IMR-90 (cell line): ENCODE measurements at regions not wholly inside any gene's neighbourhood (a gene's known extent, or its start where the extent isn't known, plus 50 kb on each side); places are given as distances from the start of the nearest gene placed in this dataset.

ENCODE experiments used
- CEBPB ChIP-seq: IDR thresholded peaks from 2 replicates; pipeline ENCODE4 v1.6.1; 2012; ENCODE audit warnings: low read depth, low read length, improper control_type of control experiment
- MAFK ChIP-seq: IDR thresholded peaks from 2 replicates; pipeline ENCODE4 v1.6.1; 2012; ENCODE audit warnings: low read depth, low read length, improper control_type of control experiment
- MAZ ChIP-seq: IDR thresholded peaks from 2 replicates; pipeline ENCODE4 v1.6.1; 2012; ENCODE audit warnings: low read depth, mild to moderate bottlenecking, low read length, improper control_type of control experiment, moderate library complexity, borderline replicate concordance
- TF ChIP-seq, protein P1 (sequence below): conservative IDR thresholded peaks from 2 replicates; pipeline ENCODE4 v1.5.1; 2012; ENCODE audit warnings: mild to moderate bottlenecking, low read depth, low read length, improper control_type of control experiment

DNA sequence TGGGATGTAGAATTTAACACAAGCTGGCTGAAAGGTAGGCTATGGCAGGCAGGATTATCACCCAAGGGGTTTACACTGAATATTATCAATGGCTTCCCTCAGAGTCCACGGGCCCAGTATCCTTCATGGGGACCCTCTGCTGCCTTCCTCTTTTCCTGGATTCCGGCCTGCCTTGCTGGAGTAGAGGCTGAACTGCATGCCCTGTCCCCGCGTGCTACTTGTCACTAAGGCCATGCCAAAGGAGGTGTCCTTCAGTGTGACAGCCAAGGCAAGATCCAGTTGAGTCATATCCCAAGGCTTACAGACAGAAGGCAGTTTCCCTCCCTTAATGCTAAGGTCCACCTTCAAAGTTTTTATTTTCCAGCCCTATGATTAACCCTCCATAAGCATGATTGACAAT, 156.3 kb downstream of the CYP26B1 start:
- TF ChIP-seq MAZ: no peak
- TF ChIP-seq MAFK: no peak
- TF ChIP-seq, protein P1, sequence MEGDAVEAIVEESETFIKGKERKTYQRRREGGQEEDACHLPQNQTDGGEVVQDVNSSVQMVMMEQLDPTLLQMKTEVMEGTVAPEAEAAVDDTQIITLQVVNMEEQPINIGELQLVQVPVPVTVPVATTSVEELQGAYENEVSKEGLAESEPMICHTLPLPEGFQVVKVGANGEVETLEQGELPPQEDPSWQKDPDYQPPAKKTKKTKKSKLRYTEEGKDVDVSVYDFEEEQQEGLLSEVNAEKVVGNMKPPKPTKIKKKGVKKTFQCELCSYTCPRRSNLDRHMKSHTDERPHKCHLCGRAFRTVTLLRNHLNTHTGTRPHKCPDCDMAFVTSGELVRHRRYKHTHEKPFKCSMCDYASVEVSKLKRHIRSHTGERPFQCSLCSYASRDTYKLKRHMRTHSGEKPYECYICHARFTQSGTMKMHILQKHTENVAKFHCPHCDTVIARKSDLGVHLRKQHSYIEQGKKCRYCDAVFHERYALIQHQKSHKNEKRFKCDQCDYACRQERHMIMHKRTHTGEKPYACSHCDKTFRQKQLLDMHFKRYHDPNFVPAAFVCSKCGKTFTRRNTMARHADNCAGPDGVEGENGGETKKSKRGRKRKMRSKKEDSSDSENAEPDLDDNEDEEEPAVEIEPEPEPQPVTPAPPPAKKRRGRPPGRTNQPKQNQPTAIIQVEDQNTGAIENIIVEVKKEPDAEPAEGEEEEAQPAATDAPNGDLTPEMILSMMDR: no peak
- TF ChIP-seq CEBPB: no peak
